Activated CD4-positive, alpha-beta T cell treated with anti-CD3 and anti-CD28 coated beads for 1 hour (primary cell): ENCODE measurements at regions not wholly inside any gene's neighbourhood (a gene's known extent, or its start where the extent isn't known, plus 50 kb on each side); places are given as distances from the start of the nearest gene placed in this dataset.
"Not testable (repeated sequence)": the region's sequence is repeated elsewhere in the genome, so short reads cannot be mapped to it uniquely, and the experiment has no call there.

Source experiments
- DNase-seq: peaks from one replicate; pipeline ENCODE4 v3.0.0-alpha.2; 2020

DNA sequence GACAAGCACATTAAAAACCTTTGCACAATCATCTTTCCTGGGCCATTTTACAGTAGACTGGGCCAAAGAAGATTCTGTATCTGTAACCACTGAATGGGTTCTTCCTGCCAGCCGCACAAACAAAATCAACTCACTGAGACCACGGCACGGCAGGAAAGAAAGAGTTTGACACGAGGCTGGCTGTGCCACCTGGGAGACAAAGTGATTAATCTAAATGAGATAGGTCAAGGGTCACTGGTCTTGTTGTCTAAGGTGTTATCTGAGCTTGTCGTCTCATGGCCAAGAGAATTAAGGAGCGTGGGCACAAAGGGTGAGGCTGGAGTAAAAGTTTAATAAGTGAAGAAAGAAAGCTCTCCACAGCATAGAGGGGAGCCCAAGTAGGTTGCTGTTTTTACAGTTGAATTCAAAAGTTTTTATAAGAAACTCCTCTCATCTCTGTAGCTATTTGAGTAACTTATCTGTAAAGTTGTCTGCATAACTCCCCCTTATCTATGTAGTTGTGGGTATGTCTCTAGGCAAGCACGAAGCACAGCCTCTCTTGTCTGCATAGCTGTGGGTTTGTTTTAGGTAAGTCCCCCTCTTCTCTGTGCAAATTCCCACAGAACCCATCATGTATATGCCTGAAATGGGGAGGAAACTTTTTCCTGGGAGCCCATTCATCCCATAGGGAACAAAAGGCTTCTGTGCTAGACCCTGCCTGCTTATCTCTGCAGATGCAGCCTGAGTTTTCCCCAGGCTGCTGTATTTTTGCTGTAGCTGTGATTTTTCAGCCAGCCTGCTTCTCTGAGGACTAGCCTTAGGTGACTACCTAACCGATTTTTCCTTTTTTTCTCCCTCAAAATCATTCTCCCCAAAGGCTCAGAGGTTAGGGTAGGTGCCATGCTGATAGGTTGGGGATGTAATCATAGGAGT, 1314.6 kb upstream of the TMEM132C start:
- DNase-seq = no peak

DNA sequence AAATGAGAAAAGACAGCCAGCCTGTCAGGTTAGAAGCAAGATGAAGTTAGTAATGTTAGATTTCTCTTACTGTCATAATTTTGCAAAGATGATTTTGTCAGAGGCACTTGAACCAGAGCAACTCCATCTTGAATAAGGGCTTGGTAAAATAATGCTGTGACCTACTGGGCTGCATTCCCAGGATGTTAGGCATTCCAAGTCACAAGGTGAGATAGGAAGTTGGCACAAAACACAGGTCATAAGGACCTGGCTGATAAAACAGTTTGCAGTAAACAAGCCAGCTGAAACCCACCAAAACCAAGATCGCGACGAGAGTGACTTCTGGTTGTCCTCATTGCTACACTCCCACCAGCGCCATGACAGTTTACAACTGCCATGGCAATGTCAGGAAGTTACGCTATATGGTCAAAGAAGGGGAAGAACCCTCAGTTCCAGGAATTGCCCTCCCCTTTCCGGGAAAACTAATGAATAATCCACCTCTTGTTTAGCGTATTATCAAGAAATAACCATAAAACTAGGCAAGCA, 1313.5 kb upstream of the TMEM132C start:
- no peak for DNase-seq

GRCh38 chr12:126960221-126960620, 1306.7 kb upstream of the TMEM132C start:
- no peak for DNase-seq

DNA sequence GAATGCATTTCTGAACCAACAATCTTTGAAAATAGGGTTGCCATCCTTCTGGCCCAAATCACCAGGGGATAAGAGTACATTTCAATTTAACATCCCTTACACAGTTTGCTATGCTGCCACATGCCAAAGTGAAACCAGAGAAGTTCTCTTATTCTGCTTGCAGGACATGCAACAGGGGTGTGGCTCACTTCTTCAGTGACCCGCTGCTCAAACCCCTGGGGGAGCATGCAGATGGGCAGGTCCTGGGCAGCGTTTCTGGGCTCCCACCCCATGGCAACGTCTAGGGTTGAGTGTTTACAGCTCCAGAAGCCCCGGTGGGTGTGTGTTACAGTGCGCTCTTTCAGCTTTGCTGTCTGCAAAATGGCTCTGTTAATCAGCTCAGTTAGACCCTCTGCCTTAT, 1306.3 kb upstream of the TMEM132C start:
- no peak for DNase-seq

DNA sequence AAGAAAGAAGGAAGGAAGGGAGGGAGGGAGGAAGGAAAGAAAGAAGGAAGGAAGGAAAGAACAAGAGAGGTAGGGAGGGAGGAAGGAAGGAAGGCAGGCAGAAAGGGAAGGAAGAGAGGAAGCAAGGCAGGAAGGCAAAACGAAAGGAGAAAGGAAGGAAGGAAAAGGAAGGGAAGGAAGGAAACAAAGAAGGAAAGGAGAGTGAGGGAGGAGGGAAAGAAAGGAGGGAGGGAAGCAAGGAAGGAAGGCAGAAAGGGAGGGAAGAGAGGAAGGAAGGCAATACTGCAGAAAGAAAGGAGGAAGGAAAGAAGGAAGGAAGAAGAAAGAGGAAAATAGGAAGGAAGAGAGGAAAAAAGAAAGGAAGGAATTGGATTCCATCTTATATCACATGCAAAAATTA, 1303.1 kb upstream of the TMEM132C start:
- DNase-seq = no peak

GRCh38 chr12:126966498-126966897, 1300.5 kb upstream of the TMEM132C start:
- no peak for DNase-seq

DNA sequence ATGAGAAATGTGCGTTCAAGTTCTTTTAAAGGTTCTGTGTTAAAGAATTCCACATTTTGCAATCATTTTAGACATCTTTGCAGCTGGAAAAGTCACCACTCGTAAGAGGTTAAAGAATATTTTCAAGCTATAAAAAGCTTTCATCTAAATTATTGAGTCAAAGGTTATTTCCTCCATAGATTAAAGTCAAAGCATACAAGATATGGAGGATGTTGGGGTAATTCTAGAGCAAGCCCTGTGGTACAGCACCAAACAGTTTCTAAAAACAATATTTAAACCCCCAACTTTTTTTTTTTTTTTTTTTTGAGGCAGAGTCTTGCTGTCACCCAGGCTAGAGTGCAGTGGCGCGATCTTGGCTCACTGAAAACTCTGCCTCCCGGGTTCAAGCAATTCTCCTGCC, 1299.8 kb upstream of the TMEM132C start:
- no peak for DNase-seq

- no peak for DNase-seq
These were observed 1292.2 kb upstream of the TMEM132C start for GRCh38 chr12:126974779-126975178.

DNA sequence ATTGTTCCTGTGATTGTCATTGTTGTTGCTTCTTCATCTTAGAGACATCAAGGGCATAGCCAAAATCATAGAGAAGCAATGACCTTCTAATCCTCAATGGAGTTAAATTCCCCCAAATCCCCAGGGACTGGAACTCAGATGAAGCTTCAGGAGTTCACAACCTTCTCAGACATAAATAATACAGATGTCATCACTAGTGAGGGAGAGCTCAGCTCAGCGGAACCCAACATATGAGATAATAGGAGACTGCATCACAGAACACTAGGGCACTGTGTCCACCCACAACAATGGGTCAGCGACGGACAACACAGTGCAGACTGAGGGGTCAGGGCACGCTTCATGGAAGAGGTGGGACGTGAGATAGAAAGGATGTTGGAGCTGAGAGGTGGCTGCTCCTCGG, 1290.4 kb upstream of the TMEM132C start:
- DNase-seq = no peak

DNA sequence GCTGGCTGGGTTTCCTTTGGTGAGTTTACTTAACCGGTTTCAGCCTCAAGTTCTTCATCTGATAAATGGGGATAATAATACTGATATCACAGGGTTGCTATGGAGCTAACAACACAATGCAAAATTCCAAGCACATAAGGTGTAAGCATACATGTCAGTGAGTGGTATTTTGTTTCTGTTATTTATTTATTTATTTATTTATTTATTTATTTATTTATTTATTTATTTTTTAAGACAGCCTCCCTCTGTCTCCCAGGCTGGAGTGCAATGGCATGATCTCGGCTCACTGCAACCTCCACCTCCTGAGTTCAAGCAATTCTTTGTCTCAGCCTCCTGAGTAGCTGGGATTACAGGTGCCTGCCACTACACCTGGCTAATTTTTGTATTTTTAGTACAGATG, 1287.4 kb upstream of the TMEM132C start:
- DNase-seq = not testable (repeated sequence)

DNA sequence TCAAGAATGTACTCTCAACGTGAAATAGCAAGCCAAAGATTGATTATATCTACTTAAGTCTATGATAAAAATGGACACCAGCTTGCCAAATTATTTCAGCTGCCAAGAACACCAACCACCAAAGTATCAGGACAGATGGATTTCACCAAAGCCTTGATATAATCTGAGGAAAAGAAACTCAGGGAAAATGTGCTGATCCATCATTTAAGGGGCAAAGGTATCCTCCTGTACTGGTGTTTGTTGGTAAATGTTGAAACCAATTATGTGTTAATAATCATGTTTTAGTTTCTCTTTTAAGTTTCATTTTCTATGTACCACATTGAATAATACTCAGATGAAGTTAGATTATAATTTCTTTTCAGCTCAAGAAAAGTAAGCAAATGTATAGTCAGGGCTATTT, 1284.3 kb upstream of the TMEM132C start:
- DNase-seq = no peak

DNA sequence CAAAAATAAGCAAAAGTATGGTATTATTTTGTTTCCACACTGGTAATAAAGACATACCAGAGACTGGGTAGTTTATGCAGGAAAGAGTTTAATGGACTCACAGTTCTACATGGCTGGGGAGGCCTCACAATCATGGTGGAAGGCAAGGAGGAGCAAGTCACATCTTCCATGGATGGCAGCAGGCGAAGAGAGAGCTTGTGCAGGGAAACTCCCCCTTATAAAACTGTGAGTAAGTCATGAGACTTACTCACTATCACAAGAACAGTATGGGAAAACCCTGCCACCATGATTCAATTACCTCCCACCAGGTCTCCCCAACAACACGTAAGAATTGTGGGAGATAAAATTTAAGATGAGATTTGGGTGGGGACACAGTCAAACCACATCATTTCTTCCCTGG, 1283.2 kb upstream of the TMEM132C start:
- not testable (repeated sequence) for DNase-seq

GRCh38 chr12:126985663-126986062, 1281.3 kb upstream of the TMEM132C start:
- DNase-seq = not testable (repeated sequence)

GRCh38 chr12:126989532-126989931, 1277.4 kb upstream of the TMEM132C start:
- no peak for DNase-seq

DNA sequence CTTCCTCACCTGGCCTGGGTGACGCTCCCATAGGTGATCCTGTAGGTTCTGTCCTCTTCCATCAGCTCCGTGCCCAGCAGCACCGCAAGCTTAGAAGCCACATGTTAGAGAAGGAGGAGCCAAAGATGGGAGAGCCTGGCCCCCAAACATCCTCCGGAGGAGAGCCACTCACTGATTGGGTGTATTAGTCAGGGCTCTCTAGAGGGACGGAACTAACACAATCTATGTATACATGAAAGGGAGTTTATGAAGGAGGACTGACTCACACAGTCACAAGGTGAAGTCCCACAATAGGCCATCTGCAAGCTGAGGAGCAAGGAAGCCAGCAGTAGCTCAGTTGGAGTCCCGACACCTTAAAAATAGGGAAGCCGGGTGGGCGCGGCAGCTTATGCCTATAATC, 1273.1 kb upstream of the TMEM132C start:
- no peak for DNase-seq

- DNase-seq = no peak
These were observed 1272.4 kb upstream of the TMEM132C start for GRCh38 chr12:126994599-126994998.

GRCh38 chr12:126998031-126998430, 1268.9 kb upstream of the TMEM132C start:
- no peak for DNase-seq

DNA sequence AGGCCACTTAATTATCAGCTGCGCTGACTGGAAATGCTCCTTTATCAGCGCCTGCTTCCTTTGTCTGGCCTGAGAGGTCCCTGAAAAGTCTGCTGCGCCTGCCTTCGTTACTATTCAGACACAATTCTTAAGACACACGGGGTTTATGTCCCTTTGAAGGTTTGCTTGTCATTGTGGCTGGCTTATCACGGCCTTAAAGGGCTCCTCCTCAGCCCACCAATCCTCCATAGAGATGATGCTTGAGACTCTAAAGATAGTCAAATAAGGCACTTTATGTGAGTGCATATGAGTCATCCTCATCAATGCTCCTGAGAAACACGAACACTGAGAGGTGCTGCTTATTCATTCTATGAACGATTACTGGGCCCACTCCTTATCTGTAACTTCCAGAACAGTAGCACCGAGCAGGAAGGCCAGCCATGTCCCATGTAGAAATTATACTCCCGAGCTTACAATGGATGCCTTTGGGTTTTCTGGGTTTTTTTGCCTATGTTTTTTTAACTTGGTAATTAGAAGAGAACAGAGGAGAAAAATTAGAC, 1268.2 kb upstream of the TMEM132C start:
- no peak for DNase-seq

- no peak for DNase-seq
These were observed 1267.6 kb upstream of the TMEM132C start for GRCh38 chr12:126999352-126999751.

DNA sequence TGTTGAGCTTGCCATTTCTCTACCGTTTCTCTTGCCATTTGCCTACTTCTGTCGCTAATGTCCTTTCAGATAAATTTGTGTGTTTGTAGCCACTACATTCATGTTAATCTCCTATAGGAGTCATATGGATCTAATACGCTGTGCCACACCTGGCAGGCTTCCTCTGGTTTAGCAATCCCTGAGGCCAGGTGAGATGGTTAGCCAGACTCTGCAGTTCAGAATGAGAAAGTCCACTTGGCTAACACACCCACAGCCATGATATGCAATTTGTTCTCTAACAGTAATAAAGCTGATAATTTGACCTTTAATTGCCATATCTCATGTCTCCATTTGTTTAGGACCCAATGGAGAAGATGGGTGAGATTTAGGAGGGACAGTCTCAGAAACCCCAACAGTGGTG, 1261.6 kb upstream of the TMEM132C start:
- DNase-seq = no peak

DNA sequence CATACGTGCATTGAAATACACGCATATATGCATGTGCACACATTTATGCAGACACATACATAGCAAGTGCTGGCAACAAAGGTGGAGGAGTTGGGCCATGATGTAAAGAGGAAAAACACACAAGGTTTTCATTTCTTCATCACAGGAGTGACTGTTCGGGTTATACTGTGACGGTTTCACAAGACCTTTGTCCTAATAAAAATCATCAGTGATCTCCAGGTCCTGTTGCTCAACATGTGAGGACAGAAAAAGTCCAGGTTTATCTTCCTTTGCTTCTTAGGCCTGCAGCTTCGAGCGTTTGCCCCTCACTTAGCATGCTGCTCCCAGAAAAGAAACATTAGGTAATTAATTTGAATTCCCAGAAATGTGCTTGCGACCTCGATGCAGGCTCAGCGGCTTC, 1260.0 kb upstream of the TMEM132C start:
- no peak for DNase-seq

DNA sequence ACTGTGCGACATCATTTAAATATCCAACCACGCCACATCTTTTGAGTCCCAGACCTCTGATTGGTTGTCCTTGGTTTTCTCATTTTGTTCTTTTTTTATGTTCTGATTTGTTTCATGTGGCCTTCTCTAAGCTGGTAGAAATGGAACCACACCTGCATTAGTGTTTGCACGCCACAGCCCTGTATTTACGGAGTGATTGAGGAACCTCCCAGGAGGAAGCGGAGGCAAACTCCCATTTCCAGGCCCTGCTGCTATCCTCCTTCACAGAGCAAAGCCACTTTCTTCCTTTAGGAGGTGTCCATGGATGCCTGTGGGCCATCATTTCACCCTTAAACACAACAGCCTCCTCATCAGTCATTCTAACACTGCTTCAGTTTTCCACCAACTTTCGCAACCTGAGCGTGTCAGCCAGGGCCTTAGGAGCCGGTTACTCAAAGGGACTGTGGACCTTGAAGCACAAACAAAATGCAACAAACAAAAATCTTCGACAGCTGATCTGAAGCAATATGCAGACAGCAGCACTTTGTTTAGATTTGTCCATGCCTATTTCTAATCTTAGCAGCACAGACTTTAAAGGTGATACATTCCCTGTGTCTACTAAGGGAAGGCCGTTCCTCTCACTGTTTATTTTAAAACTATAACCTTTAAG, 1258.1 kb upstream of the TMEM132C start:
- no peak for DNase-seq

- no peak for DNase-seq
These were observed 1254.9 kb upstream of the TMEM132C start for GRCh38 chr12:127012109-127012508.

- no peak for DNase-seq
These were observed 1253.8 kb upstream of the TMEM132C start for GRCh38 chr12:127013197-127013596.
